Testis (tissue), 2 donors: ENCODE measurements at regions not wholly inside any gene's neighbourhood (a gene's known extent, or its start where the extent isn't known, plus 50 kb on each side); places are given as distances from the start of the nearest gene placed in this dataset.
"Not testable (repeated sequence)": the region's sequence is repeated elsewhere in the genome, so short reads cannot be mapped to it uniquely, and the experiment has no call there.

Source experiments
- CTCF ChIP-seq, 3 experiments: fragments of 450-650 bp in 2 of 3; fragments of 200-600 bp in 1 of 3; sonication (generic) in 1 of 3; IDR thresholded peaks; one replicate each; pipeline ENCODE4 v1.5.1; 2016 to 2019; ENCODE audit warnings: antibody characterized with exemption in 3 of 3, mild to moderate bottlenecking in 2 of 3, moderate library complexity in 1 of 3
- POLR2A ChIP-seq: fragments of 450-650 bp; IDR thresholded peaks from one replicate; pipeline ENCODE4 v1.6.1; 2017; ENCODE audit warnings: antibody characterized with exemption, mild to moderate bottlenecking, moderate library complexity

GRCh38 chr14:29414931-29415330, 512.7 kb downstream of the PRKD1 start:
- not testable (repeated sequence) for TF ChIP-seq CTCF (IDR thresholded peaks at IDR 0.05); POLR2A
